GM12878 (cell line): ENCODE measurements at regions not wholly inside any gene's neighbourhood (a gene's known extent, or its start where the extent isn't known, plus 50 kb on each side); places are given as distances from the start of the nearest gene placed in this dataset.

ENCODE experiments used
- ATAC-seq: fragments of 200-7000 bp; cut with Tn5 transposase; 3 replicates; pipeline ENCODE4 v1.9.1; 2020; ENCODE audit warnings: mild to moderate bottlenecking, moderate library complexity
- BruUV-seq: library from RNA; stranded (reverse); fragments of 400-500 nt; replicated peaks from 2 replicates; lab custom pipeline; 2021; lab: Mats Ljungman, UMichigan
- CTCF ChIA-PET: fragments of 300-600 bp; sonication (Branson Sonifier 250); formaldehyde crosslinking; extraction: SDS; loops from one replicate; lab custom pipeline; 2021; ENCODE audit warnings: inconsistent platforms; lab: Yijun Ruan, JAX
- POLR2A ChIA-PET: fragments of 350-600 bp; formaldehyde crosslinking; extraction: SDS; loops from one replicate; lab custom pipeline; 2021; ENCODE audit warnings: inconsistent platforms; lab: Charles Lee
- RAD21 ChIA-PET: fragments of 300-600 bp; sonication (Branson Sonifier 250); formaldehyde crosslinking; loops from one replicate; lab custom pipeline; 2023; ENCODE audit warnings: antibody characterized with exemption; ENCODE audit not compliant: unreplicated experiment; lab: Charles Lee
- SMC1A ChIA-PET: fragments of 300-600 bp; sonication (Branson Sonifier 250); formaldehyde crosslinking; loops from one replicate; lab custom pipeline; 2023; ENCODE audit not compliant: unreplicated experiment, uncharacterized antibody; lab: Charles Lee
- DNase-seq: peaks from one replicate; pipeline ENCODE4 v3.0.0-alpha.2; 2011; ENCODE audit warnings: low read depth, low spot score
- FAIRE-seq: peaks from 3 replicates; lab custom pipeline; 2011; peaks lifted over from hg19 to GRCh38; lab: Jason Lieb, UNC
- H2AFZ ChIP-seq: 2 replicates; pipeline ENCODE4 v1.6.0; 2011; ENCODE audit warnings: low read depth, low read length, control low read depth; ENCODE audit not compliant: control insufficient read depth
- H3K27ac ChIP-seq: 2 replicates; pipeline ENCODE4 v1.5.1; 2011; ENCODE audit warnings: control low read depth; ENCODE audit not compliant: control insufficient read depth, insufficient read depth
- H3K27me3 ChIP-seq, 2 experiments: replicated peaks in 1 of 2; 2 replicates each; pipeline versions ENCODE4 v1.6.0 to v1.6.1; 2011; ENCODE audit warnings: low read length in 1 of 2; ENCODE audit not compliant: control insufficient read depth in 2 of 2, insufficient read depth in 2 of 2
- H3K36me3 ChIP-seq, 2 experiments: 2 replicates each; pipeline ENCODE4 v1.5.1; 2011; ENCODE audit warnings: low read length in 1 of 2; ENCODE audit not compliant: control insufficient read depth in 2 of 2, insufficient read depth in 2 of 2
- H3K4me1 ChIP-seq: 2 replicates; pipeline ENCODE4 v1.6.1; 2011; ENCODE audit warnings: mild to moderate bottlenecking, low read length, moderate library complexity, mixed read lengths; ENCODE audit not compliant: control insufficient read depth, insufficient read depth
- H3K4me2 ChIP-seq: 2 replicates; pipeline ENCODE4 v1.6.0; 2011; ENCODE audit warnings: control low read depth; ENCODE audit not compliant: control insufficient read depth, insufficient read depth
- H3K4me3 ChIP-seq: fragments of 200-600 bp; sonication (generic); 2 replicates; pipeline ENCODE4 v1.5.1; 2016
- H3K79me2 ChIP-seq: 2 replicates; pipeline ENCODE4 v1.6.0; 2011; ENCODE audit warnings: low read length; ENCODE audit not compliant: control insufficient read depth, insufficient read depth
- H3K9ac ChIP-seq: 2 replicates; pipeline ENCODE4 v1.8.0; 2011; ENCODE audit warnings: low read length, control low read depth, mixed read lengths; ENCODE audit not compliant: control insufficient read depth, insufficient read depth
- H3K9me3 ChIP-seq: replicated peaks from 3 replicates; pipeline ENCODE4 v1.5.1; 2011; ENCODE audit warnings: mild to moderate bottlenecking, low read length; ENCODE audit not compliant: control insufficient read depth, insufficient read depth
- H4K20me1 ChIP-seq: 2 replicates; pipeline ENCODE4 v1.6.0; 2011; ENCODE audit not compliant: control insufficient read depth, insufficient read depth
- CEBPB ChIP-seq, 2 experiments: fragments of 150-350 bp in 1 of 2; IDR thresholded peaks; 2 replicates each; pipeline ENCODE4 v1.6.1; 2012 to 2014; ENCODE audit warnings: low read depth in 2 of 2, low read length in 2 of 2, borderline replicate concordance in 1 of 2, inconsistent platforms in 1 of 2
- FOXK2 ChIP-seq: fragments of 450-650 bp; IDR thresholded peaks from 2 replicates; pipeline ENCODE4 v1.6.1; 2017; ENCODE audit warnings: mild to moderate bottlenecking, moderate library complexity
- GABPA ChIP-seq: IDR thresholded peaks from 2 replicates; pipeline ENCODE4 v1.6.1; 2014; ENCODE audit warnings: antibody characterized with exemption, low read depth, mild to moderate bottlenecking, inconsistent platforms
- KLF5 ChIP-seq: fragments of 450-650 bp; IDR thresholded peaks from 2 replicates; pipeline ENCODE4 v1.6.1; 2014; ENCODE audit warnings: mild to moderate bottlenecking; ENCODE audit not compliant: partially characterized antibody
- MEF2A ChIP-seq: IDR thresholded peaks from 2 replicates; pipeline ENCODE4 v1.6.1; 2011; ENCODE audit warnings: low read depth, mild to moderate bottlenecking, low read length, moderate library complexity; ENCODE audit not compliant: insufficient read depth
- SIX5 ChIP-seq: IDR thresholded peaks from 2 replicates; pipeline ENCODE4 v1.6.1; 2011; ENCODE audit warnings: mild to moderate bottlenecking, low read depth, low read length, moderate library complexity; ENCODE audit not compliant: severe bottlenecking
- SMAD1 ChIP-seq: fragments of 450-650 bp; IDR thresholded peaks from 2 replicates; pipeline ENCODE4 v1.6.1; 2018; ENCODE audit warnings: mild to moderate bottlenecking, low read depth; ENCODE audit not compliant: partially characterized antibody
- SUZ12 ChIP-seq: fragments of 200-600 bp; sonication (generic); IDR thresholded peaks from one replicate; pipeline ENCODE4 v1.6.1; 2018; ENCODE audit warnings: antibody characterized with exemption, mild to moderate bottlenecking; ENCODE audit not compliant: unreplicated experiment
- TBL1XR1 ChIP-seq: IDR thresholded peaks from 2 replicates; pipeline ENCODE4 v1.6.1; 2012; ENCODE audit warnings: low read depth, low read length, improper control_type of control experiment
- WGBS: methylation state at CpG from one replicate; pipeline ENCODE4 v1.1.6; 2016; ENCODE audit warnings: low lambda C conversion rate; ENCODE audit not compliant: insufficient replicate concordance, insufficient coverage; ENCODE audit errors: missing lambda C conversion rate; 5-methylcytosine and 5-hydroxymethylcytosine counted together
- in situ Hi-C: fragments of 300-500 bp; cut with MboI; formaldehyde crosslinking; loops from 9 replicates; pipeline ENCODE4 v1.14.3; 2018; ENCODE audit warnings: mixed read lengths
- intact Hi-C: fragments of 100-400 bp; cut with micrococcal nuclease; formaldehyde crosslinking; loops from one replicate; pipeline ENCODE4 v1.14.2; 2022; ENCODE audit not compliant: unreplicated experiment
- TF ChIP-seq, protein P1 (sequence below): fragments of 450-650 bp; formaldehyde crosslinking; IDR thresholded peaks from 2 replicates; pipeline ENCODE4 v1.5.0; 2022; ENCODE audit warnings: mild to moderate bottlenecking, missing genetic modification characterization
- TF ChIP-seq, protein P2 (sequence below): IDR thresholded peaks from 2 replicates; pipeline ENCODE4 v1.6.1; 2012; ENCODE audit warnings: improper control_type of control experiment, low read depth, low read length; ENCODE audit not compliant: insufficient replicate concordance

DNA sequence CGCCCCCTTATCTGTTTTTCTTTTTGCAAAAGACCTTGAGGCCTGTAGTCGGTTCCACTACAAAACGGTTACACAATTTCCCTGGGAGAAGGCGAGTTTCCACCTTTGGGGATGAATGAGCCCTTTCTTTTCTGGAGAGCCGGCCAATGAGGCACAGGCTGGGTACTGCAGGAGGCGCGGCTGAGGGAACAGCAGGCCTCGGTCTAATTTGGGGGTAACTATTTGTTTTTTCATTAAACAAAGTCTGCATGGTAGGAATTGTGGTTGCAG is 129.2 kb downstream of the MYCN start (continued):
- no peak for TF ChIP-seq SUZ12
- TF ChIP-seq FOXK2 = no peak
- no peak for TF ChIP-seq SIX5
- no peak for TF ChIP-seq KLF5
- TF ChIP-seq CEBPB (IDR thresholded peaks at IDR 0.05; ENCODE audit: borderline replicate concordance in 1 of 2, low read depth in 2 of 2, low read length in 2 of 2) = no peak

DNA sequence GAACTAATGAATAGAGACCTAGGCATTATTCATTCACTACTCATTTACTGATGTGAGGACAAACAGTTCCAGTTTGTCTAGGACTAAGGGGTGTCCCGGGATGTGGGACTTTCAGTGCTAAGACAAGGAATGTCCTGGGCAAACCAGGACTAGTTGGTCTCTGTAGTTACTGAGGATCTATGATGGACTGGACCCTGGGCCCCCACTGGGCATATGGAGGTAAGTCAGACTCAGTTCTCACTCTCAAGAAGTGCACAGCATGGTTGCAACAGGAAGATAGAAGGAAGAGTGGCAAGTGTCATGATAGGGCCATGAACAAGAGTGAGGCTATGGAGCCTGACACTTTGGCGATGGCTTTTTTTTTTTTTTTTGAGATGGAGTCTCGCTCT is 128.2 kb downstream of the MYCN start:
- Histone ChIP-seq H3K4me3 (no peak overlapping the region), H3K27me3 (no peaks in the 10 kb centered on the region), H3K4me2 (no peak overlapping the region), H3K36me3 (no peaks in the 10 kb centered on the region), H4K20me1 (no peaks in the 10 kb centered on the region), H3K27ac (no peak overlapping the region), H2AFZ (no peak overlapping the region), H3K4me1 (no peaks in the 10 kb centered on the region), H3K9ac (no peak overlapping the region)
- ATAC-seq (no peak), FAIRE-seq (no peak), DNase-seq (no peak)
- ChIA-PET SMC1A (no interaction called here), CTCF (no interaction called here), POLR2A (no interaction called here), RAD21 (no interaction called here)
- intact Hi-C loops = no loop called here
- in situ Hi-C loops = no loop called here
- no TSS peak for BruUV-seq
- TF ChIP-seq MEF2A (no peak), TBL1XR1 (no peak), SMAD1 (no peak), GABPA (no peak)
- TF ChIP-seq, protein P1, sequence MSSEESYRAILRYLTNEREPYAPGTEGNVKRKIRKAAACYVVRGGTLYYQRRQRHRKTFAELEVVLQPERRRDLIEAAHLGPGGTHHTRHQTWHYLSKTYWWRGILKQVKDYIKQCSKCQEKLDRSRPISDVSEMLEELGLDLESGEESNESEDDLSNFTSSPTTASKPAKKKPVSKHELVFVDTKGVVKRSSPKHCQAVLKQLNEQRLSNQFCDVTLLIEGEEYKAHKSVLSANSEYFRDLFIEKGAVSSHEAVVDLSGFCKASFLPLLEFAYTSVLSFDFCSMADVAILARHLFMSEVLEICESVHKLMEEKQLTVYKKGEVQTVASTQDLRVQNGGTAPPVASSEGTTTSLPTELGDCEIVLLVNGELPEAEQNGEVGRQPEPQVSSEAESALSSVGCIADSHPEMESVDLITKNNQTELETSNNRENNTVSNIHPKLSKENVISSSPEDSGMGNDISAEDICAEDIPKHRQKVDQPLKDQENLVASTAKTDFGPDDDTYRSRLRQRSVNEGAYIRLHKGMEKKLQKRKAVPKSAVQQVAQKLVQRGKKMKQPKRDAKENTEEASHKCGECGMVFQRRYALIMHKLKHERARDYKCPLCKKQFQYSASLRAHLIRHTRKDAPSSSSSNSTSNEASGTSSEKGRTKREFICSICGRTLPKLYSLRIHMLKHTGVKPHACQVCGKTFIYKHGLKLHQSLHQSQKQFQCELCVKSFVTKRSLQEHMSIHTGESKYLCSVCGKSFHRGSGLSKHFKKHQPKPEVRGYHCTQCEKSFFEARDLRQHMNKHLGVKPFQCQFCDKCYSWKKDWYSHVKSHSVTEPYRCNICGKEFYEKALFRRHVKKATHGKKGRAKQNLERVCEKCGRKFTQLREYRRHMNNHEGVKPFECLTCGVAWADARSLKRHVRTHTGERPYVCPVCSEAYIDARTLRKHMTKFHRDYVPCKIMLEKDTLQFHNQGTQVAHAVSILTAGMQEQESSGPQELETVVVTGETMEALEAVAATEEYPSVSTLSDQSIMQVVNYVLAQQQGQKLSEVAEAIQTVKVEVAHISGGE (CRISPR knock-in tag) = no peak
- TF ChIP-seq, protein P2, sequence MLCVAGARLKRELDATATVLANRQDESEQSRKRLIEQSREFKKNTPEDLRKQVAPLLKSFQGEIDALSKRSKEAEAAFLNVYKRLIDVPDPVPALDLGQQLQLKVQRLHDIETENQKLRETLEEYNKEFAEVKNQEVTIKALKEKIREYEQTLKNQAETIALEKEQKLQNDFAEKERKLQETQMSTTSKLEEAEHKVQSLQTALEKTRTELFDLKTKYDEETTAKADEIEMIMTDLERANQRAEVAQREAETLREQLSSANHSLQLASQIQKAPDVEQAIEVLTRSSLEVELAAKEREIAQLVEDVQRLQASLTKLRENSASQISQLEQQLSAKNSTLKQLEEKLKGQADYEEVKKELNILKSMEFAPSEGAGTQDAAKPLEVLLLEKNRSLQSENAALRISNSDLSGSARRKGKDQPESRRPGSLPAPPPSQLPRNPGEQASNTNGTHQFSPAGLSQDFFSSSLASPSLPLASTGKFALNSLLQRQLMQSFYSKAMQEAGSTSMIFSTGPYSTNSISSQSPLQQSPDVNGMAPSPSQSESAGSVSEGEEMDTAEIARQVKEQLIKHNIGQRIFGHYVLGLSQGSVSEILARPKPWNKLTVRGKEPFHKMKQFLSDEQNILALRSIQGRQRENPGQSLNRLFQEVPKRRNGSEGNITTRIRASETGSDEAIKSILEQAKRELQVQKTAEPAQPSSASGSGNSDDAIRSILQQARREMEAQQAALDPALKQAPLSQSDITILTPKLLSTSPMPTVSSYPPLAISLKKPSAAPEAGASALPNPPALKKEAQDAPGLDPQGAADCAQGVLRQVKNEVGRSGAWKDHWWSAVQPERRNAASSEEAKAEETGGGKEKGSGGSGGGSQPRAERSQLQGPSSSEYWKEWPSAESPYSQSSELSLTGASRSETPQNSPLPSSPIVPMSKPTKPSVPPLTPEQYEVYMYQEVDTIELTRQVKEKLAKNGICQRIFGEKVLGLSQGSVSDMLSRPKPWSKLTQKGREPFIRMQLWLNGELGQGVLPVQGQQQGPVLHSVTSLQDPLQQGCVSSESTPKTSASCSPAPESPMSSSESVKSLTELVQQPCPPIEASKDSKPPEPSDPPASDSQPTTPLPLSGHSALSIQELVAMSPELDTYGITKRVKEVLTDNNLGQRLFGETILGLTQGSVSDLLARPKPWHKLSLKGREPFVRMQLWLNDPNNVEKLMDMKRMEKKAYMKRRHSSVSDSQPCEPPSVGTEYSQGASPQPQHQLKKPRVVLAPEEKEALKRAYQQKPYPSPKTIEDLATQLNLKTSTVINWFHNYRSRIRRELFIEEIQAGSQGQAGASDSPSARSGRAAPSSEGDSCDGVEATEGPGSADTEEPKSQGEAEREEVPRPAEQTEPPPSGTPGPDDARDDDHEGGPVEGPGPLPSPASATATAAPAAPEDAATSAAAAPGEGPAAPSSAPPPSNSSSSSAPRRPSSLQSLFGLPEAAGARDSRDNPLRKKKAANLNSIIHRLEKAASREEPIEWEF = no peak
- TF ChIP-seq, all 136 proteins: peak for 0
- Histone ChIP-seq H3K79me2 (no peaks in the 10 kb centered on the region), H3K9me3 (peaks cover 4% of the 10 kb centered on the region; the same call in 1 of the 3 replicates)
- WGBS = 73% methylated on average over 1 of the region's 3 CpGs
